ENCODE measurements at regions not wholly inside any gene's neighbourhood (a gene's known extent, or its start where the extent isn't known, plus 50 kb on each side); places are given as distances from the start of the nearest gene placed in this dataset.
"Not testable (repeated sequence)": the region's sequence is repeated elsewhere in the genome, so short reads cannot be mapped to it uniquely, and the experiment has no call there.

DNA sequence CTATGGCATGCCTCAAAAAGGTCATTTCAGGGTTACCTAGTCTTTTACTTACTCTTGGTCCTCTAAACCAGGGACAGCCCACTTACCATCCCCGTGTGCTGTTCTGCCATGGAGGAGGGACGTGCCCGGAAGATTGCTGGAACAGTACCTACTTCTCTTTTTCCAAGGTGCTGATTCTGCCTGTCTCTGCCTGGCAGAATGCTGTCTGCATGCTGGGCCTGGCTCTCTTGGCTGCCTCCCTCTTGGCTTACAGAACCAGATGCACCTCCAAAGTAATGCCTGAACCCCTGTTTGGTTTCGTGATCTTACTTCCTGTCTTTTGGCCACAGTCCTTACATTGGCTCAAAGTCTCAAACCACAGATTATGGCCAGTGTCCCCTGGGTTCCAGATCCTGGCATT lies 120.7 kb upstream of the NT5E start:
- H3K4me1 Mint-ChIP-seq, result no peaks in the 10 kb centered on the region

GRCh38 chr6:85325811-85326210 lies 124.1 kb upstream of the NT5E start:
- DNase-seq; H3K4me1 Mint-ChIP-seq; H3K27me3 Mint-ChIP-seq; H3K27ac Mint-ChIP-seq; ATAC-seq (ENCODE audit: low read depth in 2 of 2); H3K9me3 ChIP-seq (ENCODE audit: control insufficient read depth in 2 of 2, low read length in 2 of 2); H3K36me3 ChIP-seq (ENCODE audit: control insufficient read depth, insufficient read depth, low read length); H3K27ac ChIP-seq (ENCODE audit: insufficient read depth, low read length, poor library complexity, severe bottlenecking); H3K27me3 ChIP-seq (ENCODE audit: control insufficient read depth, insufficient read depth, low read length); H3K36me3 Mint-ChIP-seq; H3K4me1 ChIP-seq (ENCODE audit: control insufficient read depth, insufficient read depth, low read length, poor library complexity, severe bottlenecking); H3K4me3 ChIP-seq (ENCODE audit: low read depth, low read length); H3K9me3 Mint-ChIP-seq; H3K4me3 Mint-ChIP-seq: not testable (repeated sequence)

More for the DNA sequence above, 120.7 kb upstream of the NT5E start:
- H3K27me3 Mint-ChIP-seq, result no peaks in the 10 kb centered on the region
- no peaks in the 10 kb centered on the region for H3K36me3 Mint-ChIP-seq
- no peak overlapping the region for H3K27ac ChIP-seq (ENCODE audit: insufficient read depth, low read length, poor library complexity, severe bottlenecking)
- ATAC-seq (ENCODE audit: low read depth in 2 of 2), result no peak
- no peaks in the 10 kb centered on the region for H3K4me1 ChIP-seq (ENCODE audit: control insufficient read depth, insufficient read depth, low read length, poor library complexity, severe bottlenecking)
- DNase-seq, result no peak
- H3K9me3 ChIP-seq (ENCODE audit: control insufficient read depth in 2 of 2, low read length in 2 of 2), result no peaks in the 10 kb centered on the region
- no peak overlapping the region for H3K4me3 ChIP-seq (ENCODE audit: low read depth, low read length)
- no peaks in the 10 kb centered on the region for H3K36me3 ChIP-seq (ENCODE audit: control insufficient read depth, insufficient read depth, low read length)
- H3K4me3 Mint-ChIP-seq, result no peak overlapping the region
- H3K27me3 ChIP-seq (ENCODE audit: control insufficient read depth, insufficient read depth, low read length), result no peaks in the 10 kb centered on the region
- H3K9me3 Mint-ChIP-seq, result peaks cover 0 to 3% (median 0%) of the 10 kb centered on the region in 7 donors
- H3K27ac Mint-ChIP-seq, result no peak overlapping the region

- DNase-seq (peak; percentile 12 to 73 (median 31)), ATAC-seq (ENCODE audit: low read depth in 2 of 2) (no peak)
- H3K27ac Mint-ChIP-seq, result no peak overlapping the region
- H3K27me3 ChIP-seq (ENCODE audit: control insufficient read depth, insufficient read depth, low read length), result no peaks in the 10 kb centered on the region
- no peaks in the 10 kb centered on the region for H3K4me1 ChIP-seq (ENCODE audit: control insufficient read depth, insufficient read depth, low read length, poor library complexity, severe bottlenecking)
- H3K4me1 Mint-ChIP-seq, result peaks cover 0 to 2% (median 0%) of the 10 kb centered on the region in 4 donors
- H3K4me3 Mint-ChIP-seq, result no peak overlapping the region
- no peak overlapping the region for H3K4me3 ChIP-seq (ENCODE audit: low read depth, low read length)
- no peak overlapping the region for H3K27ac ChIP-seq (ENCODE audit: insufficient read depth, low read length, poor library complexity, severe bottlenecking)
- no peaks in the 10 kb centered on the region for H3K36me3 Mint-ChIP-seq
- peaks cover 9% of the 10 kb centered on the region for H3K27me3 Mint-ChIP-seq
- H3K36me3 ChIP-seq (ENCODE audit: control insufficient read depth, insufficient read depth, low read length), result no peaks in the 10 kb centered on the region
- H3K9me3 Mint-ChIP-seq, result peaks cover 0 to 9% (median 2%) of the 10 kb centered on the region in 7 donors
- H3K9me3 ChIP-seq (ENCODE audit: control insufficient read depth in 2 of 2, low read length in 2 of 2), result no peaks in the 10 kb centered on the region
Observed at GRCh38 chr6:85323435-85324040, 126.3 kb upstream of the NT5E start.

DNA sequence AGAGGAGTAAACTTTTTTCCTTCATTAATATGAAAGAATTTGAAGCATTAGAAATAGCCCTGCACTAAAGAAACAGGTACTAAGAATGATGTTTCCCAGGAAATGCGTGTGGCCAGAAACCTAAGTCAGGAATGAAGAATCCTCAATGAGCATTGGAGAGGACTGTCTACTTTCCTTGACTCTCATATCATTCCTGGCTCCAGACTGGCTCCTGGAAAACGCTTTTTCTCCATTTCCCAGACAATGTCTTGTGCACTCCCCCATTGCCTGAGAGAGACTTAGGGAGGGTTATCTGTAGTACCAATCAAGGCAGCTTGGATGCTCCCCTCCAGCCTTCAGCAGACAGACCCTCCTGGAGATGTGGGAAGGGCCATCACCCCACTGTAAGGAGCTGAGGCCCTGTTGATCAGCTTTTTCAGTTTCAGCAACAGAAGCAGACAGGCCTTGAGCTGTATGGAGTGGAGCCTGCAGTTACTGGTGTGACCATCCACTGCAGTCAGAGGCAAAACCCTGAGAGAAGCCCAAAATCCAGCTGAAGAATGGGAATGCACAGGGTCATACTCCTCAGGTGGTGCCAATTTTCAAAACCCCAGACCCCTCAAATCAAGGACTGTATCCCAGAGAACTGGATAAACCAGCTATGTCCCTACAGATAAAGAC lies 127.3 kb upstream of the NT5E start:
- Mint-ChIP-seq H3K4me3 (no peak overlapping the region), H3K9me3 (peaks cover 0 to 10% (median 2%) of the 10 kb centered on the region in 7 donors), H3K4me1 (peaks cover 0 to 2% (median 0%) of the 10 kb centered on the region in 4 donors), H3K27me3 (peaks cover 9% of the 10 kb centered on the region), H3K36me3 (no peaks in the 10 kb centered on the region), H3K27ac (no peak overlapping the region)
- DNase-seq (no peak), ATAC-seq (ENCODE audit: low read depth in 2 of 2) (no peak)
- no peaks in the 10 kb centered on the region for H3K36me3 ChIP-seq (ENCODE audit: control insufficient read depth, insufficient read depth, low read length)
- H3K9me3 ChIP-seq (ENCODE audit: control insufficient read depth in 2 of 2, low read length in 2 of 2), result peaks cover 0 to 8% of the 10 kb centered on the region in 2 experiments
- H3K27me3 ChIP-seq (ENCODE audit: control insufficient read depth, insufficient read depth, low read length), result no peaks in the 10 kb centered on the region
- H3K4me1 ChIP-seq (ENCODE audit: control insufficient read depth, insufficient read depth, low read length, poor library complexity, severe bottlenecking), result no peaks in the 10 kb centered on the region
- no peak overlapping the region for H3K4me3 ChIP-seq (ENCODE audit: low read depth, low read length)
- H3K27ac ChIP-seq (ENCODE audit: insufficient read depth, low read length, poor library complexity, severe bottlenecking), result no peak overlapping the region

- Mint-ChIP-seq H3K4me3 (no peak overlapping the region), H3K27ac (no peak overlapping the region), H3K36me3 (no peaks in the 10 kb centered on the region), H3K4me1 (peaks cover 0 to 2% (median 0%) of the 10 kb centered on the region in 4 donors), H3K27me3 (peaks cover 9% of the 10 kb centered on the region), H3K9me3 (peaks cover 0 to 14% (median 2%) of the 10 kb centered on the region in 7 donors)
- Histone ChIP-seq H3K4me1 (ENCODE audit: control insufficient read depth, insufficient read depth, low read length, poor library complexity, severe bottlenecking) (no peaks in the 10 kb centered on the region), H3K9me3 (ENCODE audit: control insufficient read depth in 2 of 2, low read length in 2 of 2) (peaks cover 0 to 8% of the 10 kb centered on the region in 2 experiments), H3K4me3 (ENCODE audit: low read depth, low read length) (no peak overlapping the region), H3K36me3 (ENCODE audit: control insufficient read depth, insufficient read depth, low read length) (no peaks in the 10 kb centered on the region), H3K27ac (ENCODE audit: insufficient read depth, low read length, poor library complexity, severe bottlenecking) (no peak overlapping the region), H3K27me3 (ENCODE audit: control insufficient read depth, insufficient read depth, low read length) (no peaks in the 10 kb centered on the region)
- no peak for DNase-seq
- no peak for ATAC-seq (ENCODE audit: low read depth in 2 of 2)
Observed at GRCh38 chr6:85321906-85322305, 128.0 kb upstream of the NT5E start.

DNA sequence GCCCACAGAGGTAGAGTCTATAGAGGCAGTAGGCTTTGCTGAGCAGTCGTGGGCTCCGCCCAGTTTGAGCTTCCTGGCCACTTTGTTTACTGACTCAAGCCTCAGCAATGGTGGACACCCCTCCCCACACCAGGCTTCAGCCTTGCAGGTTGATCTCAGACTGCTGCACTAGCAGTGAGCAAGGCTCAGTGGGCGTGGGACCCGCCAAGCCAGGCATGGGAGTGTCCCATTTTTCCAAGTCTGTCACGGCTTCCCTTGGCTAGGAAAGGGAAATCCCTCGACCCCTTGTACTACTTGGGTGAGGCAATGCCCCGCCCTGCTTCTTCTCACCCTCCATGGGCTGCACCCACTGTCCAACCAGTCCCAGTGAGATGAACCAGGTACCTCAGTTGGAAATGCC lies 135.3 kb upstream of the NT5E start:
- H3K36me3 ChIP-seq (ENCODE audit: control insufficient read depth, insufficient read depth, low read length), result no peaks in the 10 kb centered on the region
- no peak overlapping the region for H3K4me3 ChIP-seq (ENCODE audit: low read depth, low read length)
- H3K27me3 ChIP-seq (ENCODE audit: control insufficient read depth, insufficient read depth, low read length), result no peaks in the 10 kb centered on the region
- no peaks in the 10 kb centered on the region for H3K36me3 Mint-ChIP-seq
- no peak overlapping the region for H3K4me3 Mint-ChIP-seq
- peaks cover 0 to 22% (median 2%) of the 10 kb centered on the region in 7 donors for H3K9me3 Mint-ChIP-seq
- H3K9me3 ChIP-seq (ENCODE audit: control insufficient read depth in 2 of 2, low read length in 2 of 2), result peaks cover 0 to 8% of the 10 kb centered on the region in 2 experiments
- no peaks in the 10 kb centered on the region for H3K4me1 ChIP-seq (ENCODE audit: control insufficient read depth, insufficient read depth, low read length, poor library complexity, severe bottlenecking)
- H3K27ac Mint-ChIP-seq, result no peak overlapping the region
- DNase-seq (no peak), ATAC-seq (ENCODE audit: low read depth in 2 of 2) (no peak)
- no peaks in the 10 kb centered on the region for H3K27me3 Mint-ChIP-seq
- no peak overlapping the region for H3K27ac ChIP-seq (ENCODE audit: insufficient read depth, low read length, poor library complexity, severe bottlenecking)
- H3K4me1 Mint-ChIP-seq, result no peaks in the 10 kb centered on the region

GRCh38 chr6:85300581-85300980 lies 149.3 kb upstream of the NT5E start:
- peaks cover 0 to 4% (median 0%) of the 10 kb centered on the region in 7 donors for H3K9me3 Mint-ChIP-seq
- no peaks in the 10 kb centered on the region for H3K27me3 ChIP-seq (ENCODE audit: control insufficient read depth, insufficient read depth, low read length)
- no peak overlapping the region for H3K27ac Mint-ChIP-seq
- no peaks in the 10 kb centered on the region for H3K36me3 ChIP-seq (ENCODE audit: control insufficient read depth, insufficient read depth, low read length)
- no peaks in the 10 kb centered on the region for H3K9me3 ChIP-seq (ENCODE audit: control insufficient read depth in 2 of 2, low read length in 2 of 2)
- H3K4me3 Mint-ChIP-seq, result no peak overlapping the region
- H3K4me3 ChIP-seq (ENCODE audit: low read depth, low read length), result no peak overlapping the region
- H3K4me1 ChIP-seq (ENCODE audit: control insufficient read depth, insufficient read depth, low read length, poor library complexity, severe bottlenecking), result no peaks in the 10 kb centered on the region
- H3K27ac ChIP-seq (ENCODE audit: insufficient read depth, low read length, poor library complexity, severe bottlenecking), result no peak overlapping the region
- H3K27me3 Mint-ChIP-seq, result no peaks in the 10 kb centered on the region
- no peaks in the 10 kb centered on the region for H3K4me1 Mint-ChIP-seq
- H3K36me3 Mint-ChIP-seq, result no peaks in the 10 kb centered on the region
- DNase-seq (no peak), ATAC-seq (ENCODE audit: low read depth in 2 of 2) (no peak)

DNA sequence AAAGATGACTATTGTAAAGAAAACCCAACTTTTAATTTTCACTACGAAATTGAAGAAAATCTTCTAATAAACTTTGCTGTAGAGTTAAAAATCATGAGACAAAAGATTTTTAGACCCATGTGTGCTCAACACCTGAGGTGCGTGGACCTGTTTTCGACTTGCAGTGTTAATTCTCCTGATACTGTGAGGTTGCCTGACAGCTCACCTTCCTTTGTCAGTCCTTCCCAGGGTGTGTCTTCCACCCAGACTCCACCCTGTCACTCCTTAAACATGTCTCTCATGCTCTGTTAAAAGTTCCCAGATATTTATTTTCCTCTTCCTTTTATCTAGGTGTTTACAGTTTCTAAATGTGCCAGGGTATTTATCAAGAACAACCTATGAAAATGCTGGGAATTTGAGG lies 151.3 kb upstream of the NT5E start:
- no peaks in the 10 kb centered on the region for H3K4me1 ChIP-seq (ENCODE audit: control insufficient read depth, insufficient read depth, low read length, poor library complexity, severe bottlenecking)
- no peaks in the 10 kb centered on the region for H3K9me3 ChIP-seq (ENCODE audit: control insufficient read depth in 2 of 2, low read length in 2 of 2)
- no peaks in the 10 kb centered on the region for H3K36me3 Mint-ChIP-seq
- no peak for DNase-seq
- H3K27me3 Mint-ChIP-seq, result no peaks in the 10 kb centered on the region
- no peaks in the 10 kb centered on the region for H3K4me1 Mint-ChIP-seq
- no peak overlapping the region for H3K4me3 ChIP-seq (ENCODE audit: low read depth, low read length)
- H3K36me3 ChIP-seq (ENCODE audit: control insufficient read depth, insufficient read depth, low read length), result no peaks in the 10 kb centered on the region
- no peaks in the 10 kb centered on the region for H3K27me3 ChIP-seq (ENCODE audit: control insufficient read depth, insufficient read depth, low read length)
- no peak overlapping the region for H3K4me3 Mint-ChIP-seq
- no peak for ATAC-seq (ENCODE audit: low read depth in 2 of 2)
- peaks cover 0 to 2% (median 0%) of the 10 kb centered on the region in 7 donors for H3K9me3 Mint-ChIP-seq
- no peak overlapping the region for H3K27ac Mint-ChIP-seq
- H3K27ac ChIP-seq (ENCODE audit: insufficient read depth, low read length, poor library complexity, severe bottlenecking), result no peak overlapping the region

Measured in CD4-positive, CD25-positive, alpha-beta regulatory T cell (primary cell).